Natural killer cell (primary cell): ENCODE measurements at regions not wholly inside any gene's neighbourhood (a gene's known extent, or its start where the extent isn't known, plus 50 kb on each side); places are given as distances from the start of the nearest gene placed in this dataset.

Experiments used
- ATAC-seq, 3 donors: fragments of 150-1000 bp in 2 of 3; fragments of 200-7000 bp in 1 of 3; cut with Tn5 transposase; 1 replicate in 1 of 3; 2 replicates in 2 of 3; pipeline ENCODE4 v1.10.0; 2021; ENCODE audit warnings: mild to moderate bottlenecking in 2 of 3, moderate library complexity in 2 of 3
- DNase-seq, 2 donors: peaks; one replicate each; pipeline versions ENCODE4 v3.0.0 to v3.0.0-alpha.2; 2013 to 2021; ENCODE audit warnings: mixed read lengths in 1 of 2
- H3K27ac ChIP-seq: one replicate; pipeline ENCODE4 v1.5.1; 2013; ENCODE audit warnings: mild to moderate bottlenecking, low read length
- H3K27me3 ChIP-seq: one replicate; pipeline ENCODE4 v1.6.1; 2013; ENCODE audit warnings: low read length; ENCODE audit not compliant: control insufficient read depth, insufficient read depth
- H3K36me3 ChIP-seq: one replicate; pipeline ENCODE4 v1.6.1; 2013; ENCODE audit warnings: low read length; ENCODE audit not compliant: control insufficient read depth, insufficient read depth
- H3K4me1 ChIP-seq: one replicate; pipeline ENCODE4 v1.6.1; 2013; ENCODE audit warnings: low read length; ENCODE audit not compliant: control insufficient read depth, insufficient read depth
- H3K4me3 ChIP-seq: one replicate; pipeline ENCODE4 v1.5.1; 2013; ENCODE audit warnings: low read length
- H3K9me3 ChIP-seq: one replicate; pipeline ENCODE4 v1.6.1; 2013; ENCODE audit warnings: low read length; ENCODE audit not compliant: control insufficient read depth, insufficient read depth
- H3K27ac Mint-ChIP-seq, 2 donors: one replicate each; pipeline ENCODE4 v1.8.0; 2022; ENCODE audit warnings: mild to moderate bottlenecking in 2 of 2, mixed read lengths in 2 of 2, moderate library complexity in 1 of 2
- H3K27me3 Mint-ChIP-seq, 2 donors: one replicate each; pipeline ENCODE4 v1.8.0; 2022; ENCODE audit warnings: low read depth in 2 of 2, mixed read lengths in 2 of 2
- H3K36me3 Mint-ChIP-seq: one replicate; pipeline ENCODE4 v1.8.0; 2022; ENCODE audit warnings: mixed read lengths
- H3K4me1 Mint-ChIP-seq, 2 donors: one replicate each; pipeline ENCODE4 v1.8.0; 2022; ENCODE audit warnings: mixed read lengths in 2 of 2
- H3K4me3 Mint-ChIP-seq: one replicate; pipeline ENCODE4 v1.8.0; 2022; ENCODE audit warnings: mild to moderate bottlenecking, moderate library complexity, mixed read lengths
- H3K9me3 Mint-ChIP-seq, 2 donors: one replicate each; pipeline ENCODE4 v1.8.0; 2022; ENCODE audit warnings: mixed read lengths in 2 of 2
- CTCF ChIP-seq: fragments of 200-600 bp; IDR thresholded peaks from one replicate; pipeline ENCODE4 v1.8.0; 2022; ENCODE audit warnings: antibody characterized with exemption
- WGBS: methylation state at CpG from one replicate; pipeline ENCODE4 v1.1.7; 2013; ENCODE audit warnings: missing lambda C conversion rate; ENCODE audit not compliant: insufficient coverage; 5-methylcytosine and 5-hydroxymethylcytosine counted together
- intact Hi-C: fragments of 100-400 bp; cut with micrococcal nuclease; formaldehyde crosslinking; loops from one replicate; pipeline ENCODE4 v1.14.2; 2022

GRCh38 chr16:66054095-66054494 is 312.4 kb upstream of the CDH5 start:
- 80% methylated on average over 4 of the region's 4 CpGs for WGBS
- Mint-ChIP-seq H3K27me3 (peaks cover 5 to 16% of the 10 kb centered on the region in 2 donors), H3K9me3 (no peaks in the 10 kb centered on the region), H3K27ac (no peak overlapping the region), H3K4me3 (no peak overlapping the region), H3K36me3 (no peaks in the 10 kb centered on the region), H3K4me1 (no peaks in the 10 kb centered on the region)
- H3K9me3 ChIP-seq, result no peaks in the 10 kb centered on the region
- DNase-seq, result no peak
- no peak for ATAC-seq
- H3K4me3 ChIP-seq, result no peak overlapping the region
- no peak overlapping the region for H3K27ac ChIP-seq
- TF ChIP-seq CTCF, result no peak
- H3K4me1 ChIP-seq, result no peaks in the 10 kb centered on the region
- H3K27me3 ChIP-seq, result no peaks in the 10 kb centered on the region
- intact Hi-C loops, result no loop called here
- H3K36me3 ChIP-seq, result no peaks in the 10 kb centered on the region

DNA sequence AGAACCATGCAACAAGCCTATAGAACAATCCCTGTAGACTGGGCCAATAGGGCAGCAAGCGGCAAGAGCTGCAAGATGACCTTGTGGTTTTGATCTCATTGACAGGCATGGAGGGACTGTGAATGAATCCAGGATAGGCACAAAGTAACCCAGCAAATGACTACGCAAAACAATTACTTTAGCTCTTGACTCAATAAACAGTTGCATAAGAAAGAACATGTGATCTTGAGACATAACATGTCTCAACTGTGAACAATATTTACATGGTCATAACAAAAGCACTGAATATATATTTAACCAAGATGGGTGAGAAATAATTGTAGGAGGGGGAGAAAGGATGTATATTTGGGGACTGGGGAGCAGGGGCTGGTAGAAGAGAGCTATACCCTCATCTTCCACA is 313.7 kb upstream of the CDH5 start:
- Mint-ChIP-seq H3K36me3 (no peaks in the 10 kb centered on the region), H3K9me3 (no peaks in the 10 kb centered on the region), H3K4me1 (no peaks in the 10 kb centered on the region), H3K27me3 (peaks cover 9 to 10% of the 10 kb centered on the region in 2 donors), H3K27ac (no peak overlapping the region), H3K4me3 (no peak overlapping the region)
- Histone ChIP-seq H3K4me3 (no peak overlapping the region), H3K27me3 (no peaks in the 10 kb centered on the region), H3K4me1 (no peaks in the 10 kb centered on the region), H3K27ac (no peak overlapping the region), H3K9me3 (no peaks in the 10 kb centered on the region), H3K36me3 (no peaks in the 10 kb centered on the region)
- intact Hi-C loops, result no loop called here
- DNase-seq (no peak), ATAC-seq (no peak)
- WGBS, result 89% methylated on average over 2 of the region's 2 CpGs
- no peak for TF ChIP-seq CTCF

- H3K36me3 ChIP-seq, result no peaks in the 10 kb centered on the region
- ATAC-seq (no peak), DNase-seq (no peak)
- no peak overlapping the region for H3K4me3 ChIP-seq
- no peaks in the 10 kb centered on the region for H3K4me1 ChIP-seq
- no CpG with 5 or more reads among the region's 2 CpGs for WGBS
- Mint-ChIP-seq H3K4me3 (no peak overlapping the region), H3K9me3 (no peaks in the 10 kb centered on the region), H3K27me3 (peaks cover 8 to 9% of the 10 kb centered on the region in 2 donors), H3K36me3 (no peaks in the 10 kb centered on the region), H3K27ac (no peak overlapping the region), H3K4me1 (no peaks in the 10 kb centered on the region)
- H3K27me3 ChIP-seq, result no peaks in the 10 kb centered on the region
- no peak overlapping the region for H3K27ac ChIP-seq
- no peaks in the 10 kb centered on the region for H3K9me3 ChIP-seq
- intact Hi-C loops, result no loop called here
- no peak for TF ChIP-seq CTCF
These were observed 315.5 kb upstream of the CDH5 start for GRCh38 chr16:66050991-66051390.

DNA sequence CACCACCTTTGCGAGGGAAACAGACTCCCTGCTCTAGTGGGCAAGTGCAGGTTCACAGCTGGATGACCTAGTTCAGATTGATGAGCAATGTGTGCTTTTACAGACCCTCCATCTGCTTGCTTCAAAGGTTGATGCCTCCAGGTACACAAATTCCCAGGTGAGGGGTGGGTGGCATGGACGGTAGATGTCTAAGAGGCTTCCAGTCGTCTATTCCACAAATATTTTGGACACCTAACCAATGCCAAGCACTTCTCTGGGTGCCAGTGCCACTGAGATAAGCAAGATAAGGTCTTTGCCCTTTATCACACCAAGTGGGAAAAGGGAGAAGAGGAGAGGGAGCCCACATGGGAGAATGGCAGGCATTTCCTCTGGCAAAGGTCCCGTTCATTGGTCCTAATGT is 316.6 kb upstream of the CDH5 start:
- WGBS, result 85% methylated on average over 3 of the region's 4 CpGs
- no peak overlapping the region for H3K27ac ChIP-seq
- no peak for ATAC-seq
- H3K27me3 ChIP-seq, result no peaks in the 10 kb centered on the region
- Mint-ChIP-seq H3K4me1 (no peaks in the 10 kb centered on the region), H3K4me3 (no peak overlapping the region), H3K36me3 (no peaks in the 10 kb centered on the region), H3K27ac (no peak overlapping the region), H3K9me3 (no peaks in the 10 kb centered on the region), H3K27me3 (peaks cover 10 to 14% of the 10 kb centered on the region in 2 donors)
- H3K4me3 ChIP-seq, result no peak overlapping the region
- TF ChIP-seq CTCF, result no peak
- H3K9me3 ChIP-seq, result no peaks in the 10 kb centered on the region
- DNase-seq, result no peak
- H3K4me1 ChIP-seq, result no peaks in the 10 kb centered on the region
- intact Hi-C loops, result no loop called here
- H3K36me3 ChIP-seq, result no peaks in the 10 kb centered on the region
